Tibial artery (tissue), 4 donors: ENCODE measurements at regions not wholly inside any gene's neighbourhood (a gene's known extent, or its start where the extent isn't known, plus 50 kb on each side); places are given as distances from the start of the nearest gene placed in this dataset.
A peak's percentile ranks its signal among the peaks of the same experiment; 100 is the strongest.

Experiments
- DNase-seq, 2 donors: peaks; one replicate each; pipeline ENCODE4 v3.0.0-alpha.2; 2019
- H3K27ac ChIP-seq, 2 donors: fragments of 200-600 bp; sonication (generic) in 1 of 2; 1 replicate in 1 of 2; 2 replicates in 1 of 2; pipeline ENCODE4 v1.5.1; 2018 to 2019; ENCODE audit warnings: mild to moderate bottlenecking in 1 of 2
- H3K27me3 ChIP-seq, 2 donors: fragments of 200-600 bp; sonication (generic) in 1 of 2; one replicate each; pipeline versions ENCODE4 v1.5.1 to v1.6.0; 2016 to 2019
- H3K36me3 ChIP-seq, 3 donors: fragments of 200-600 bp; sonication (generic) in 2 of 3; one replicate each; pipeline ENCODE4 v1.5.1; 2016 to 2019; ENCODE audit warnings: mild to moderate bottlenecking in 2 of 3
- H3K4me1 ChIP-seq, 4 donors: fragments of 200-600 bp; sonication (generic) in 2 of 4; 1 replicate in 3 of 4; 2 replicates in 1 of 4; pipeline ENCODE4 v1.5.1; 2016 to 2019
- H3K4me3 ChIP-seq, 2 donors: fragments of 200-600 bp; sonication (generic) in 1 of 2; 1 replicate in 1 of 2; 2 replicates in 1 of 2; pipeline ENCODE4 v1.5.1; 2018 to 2019; ENCODE audit warnings: mild to moderate bottlenecking in 2 of 2
- H3K9me3 ChIP-seq, 3 donors: fragments of 200-600 bp; sonication (generic) in 1 of 3; one replicate each; pipeline ENCODE4 v1.5.1; 2016 to 2019
- intact Hi-C: fragments of 100-400 bp; cut with DNase I; formaldehyde crosslinking; loops from one replicate; pipeline ENCODE4 v1.15.0; 2023; ENCODE audit warnings: low total_unique reads
- TF ChIP-seq, protein P1 (sequence below), 2 experiments: fragments of 200-600 bp in 1 of 2; fragments of 450-650 bp in 1 of 2; IDR thresholded peaks; one replicate each; pipeline ENCODE4 v1.5.1; 2017 to 2019; ENCODE audit warnings: antibody characterized with exemption in 2 of 2, mild to moderate bottlenecking in 1 of 2, moderate library complexity in 1 of 2

DNA sequence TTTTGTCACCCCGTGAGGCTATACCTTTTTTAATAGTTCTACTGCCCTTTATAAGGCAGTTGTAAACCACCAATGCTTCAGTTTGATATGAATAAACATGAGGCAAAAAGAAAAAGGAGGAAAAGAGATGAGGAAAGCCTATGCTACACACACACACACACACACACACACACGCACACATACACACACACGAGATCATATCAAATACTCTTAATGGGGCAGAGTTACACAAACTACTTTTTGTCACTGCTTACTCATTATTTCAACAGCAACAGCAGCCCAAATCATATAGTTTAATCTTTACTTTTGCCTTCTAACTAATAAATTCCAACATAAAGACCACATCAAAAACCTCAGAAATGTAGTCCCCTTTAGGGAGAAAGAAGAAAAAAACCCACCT is 116.8 kb upstream of the PAM start:
- no peak overlapping the region for H3K4me3 ChIP-seq
- peak overlapping the region; percentile 26 to 53 for H3K27ac ChIP-seq
- intact Hi-C loops, result no loop called here
- no peaks in the 10 kb centered on the region for H3K9me3 ChIP-seq
- no peaks in the 10 kb centered on the region for H3K27me3 ChIP-seq
- DNase-seq, result no peak
- H3K4me1 ChIP-seq, result peaks cover 0 to 17% (median 2%) of the 10 kb centered on the region in 4 donors
- no peaks in the 10 kb centered on the region for H3K36me3 ChIP-seq
- TF ChIP-seq, protein P1, sequence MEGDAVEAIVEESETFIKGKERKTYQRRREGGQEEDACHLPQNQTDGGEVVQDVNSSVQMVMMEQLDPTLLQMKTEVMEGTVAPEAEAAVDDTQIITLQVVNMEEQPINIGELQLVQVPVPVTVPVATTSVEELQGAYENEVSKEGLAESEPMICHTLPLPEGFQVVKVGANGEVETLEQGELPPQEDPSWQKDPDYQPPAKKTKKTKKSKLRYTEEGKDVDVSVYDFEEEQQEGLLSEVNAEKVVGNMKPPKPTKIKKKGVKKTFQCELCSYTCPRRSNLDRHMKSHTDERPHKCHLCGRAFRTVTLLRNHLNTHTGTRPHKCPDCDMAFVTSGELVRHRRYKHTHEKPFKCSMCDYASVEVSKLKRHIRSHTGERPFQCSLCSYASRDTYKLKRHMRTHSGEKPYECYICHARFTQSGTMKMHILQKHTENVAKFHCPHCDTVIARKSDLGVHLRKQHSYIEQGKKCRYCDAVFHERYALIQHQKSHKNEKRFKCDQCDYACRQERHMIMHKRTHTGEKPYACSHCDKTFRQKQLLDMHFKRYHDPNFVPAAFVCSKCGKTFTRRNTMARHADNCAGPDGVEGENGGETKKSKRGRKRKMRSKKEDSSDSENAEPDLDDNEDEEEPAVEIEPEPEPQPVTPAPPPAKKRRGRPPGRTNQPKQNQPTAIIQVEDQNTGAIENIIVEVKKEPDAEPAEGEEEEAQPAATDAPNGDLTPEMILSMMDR (IDR thresholded peaks at IDR 0.05), result no peak

DNA sequence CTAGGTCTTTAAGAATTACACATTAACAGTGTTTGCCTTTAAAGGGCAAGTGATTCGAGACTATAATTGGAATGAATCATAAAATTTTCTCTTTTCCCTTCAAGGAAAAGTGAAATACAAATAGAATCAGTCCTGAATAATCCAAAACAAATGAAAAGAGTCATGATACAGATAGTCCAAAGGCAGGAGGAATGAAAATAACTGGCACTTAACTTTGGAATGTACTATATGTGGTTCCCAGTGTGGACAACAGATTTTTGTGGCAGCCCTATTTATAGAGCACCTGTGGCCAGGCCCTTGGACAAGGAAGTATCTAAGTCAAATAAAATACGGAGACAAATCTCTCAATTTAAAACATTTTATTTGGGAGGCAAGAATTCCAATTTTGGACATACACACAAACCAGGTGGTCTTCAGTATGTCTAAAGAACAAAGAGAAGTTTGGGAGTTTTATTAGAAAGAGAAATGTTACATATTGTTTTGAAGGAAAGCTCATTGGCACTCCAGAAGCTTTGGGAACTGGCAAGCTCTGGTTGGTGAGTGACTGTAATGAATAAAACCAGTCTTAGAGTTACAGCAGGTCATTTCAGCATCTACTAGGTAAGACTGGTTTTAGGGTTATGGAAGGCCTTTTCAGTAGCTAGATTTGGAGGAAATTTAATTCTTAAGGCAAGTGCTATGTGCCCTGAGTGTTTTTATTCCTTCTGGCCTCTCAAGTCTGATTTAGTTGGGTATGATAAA is 116.0 kb upstream of the PAM start:
- Histone ChIP-seq H3K27me3 (no peaks in the 10 kb centered on the region), H3K27ac (peak overlapping the region; percentile 26 to 53), H3K4me3 (no peak overlapping the region), H3K4me1 (peaks cover 0 to 17% (median 2%) of the 10 kb centered on the region in 4 donors), H3K9me3 (no peaks in the 10 kb centered on the region), H3K36me3 (no peaks in the 10 kb centered on the region)
- no peak for DNase-seq
- intact Hi-C loops, result no loop called here
- TF ChIP-seq, protein P1 (IDR thresholded peaks at IDR 0.05), result no peak

GRCh38 chr5:102649731-102650130 is 105.4 kb upstream of the PAM start:
- no peaks in the 10 kb centered on the region for H3K9me3 ChIP-seq
- no peak for DNase-seq
- no peak overlapping the region for H3K4me3 ChIP-seq
- intact Hi-C loops, result no loop called here
- TF ChIP-seq, protein P1 (IDR thresholded peaks at IDR 0.05), result no peak
- H3K27ac ChIP-seq, result no peak overlapping the region
- H3K4me1 ChIP-seq, result no peaks in the 10 kb centered on the region
- H3K27me3 ChIP-seq, result no peaks in the 10 kb centered on the region
- no peaks in the 10 kb centered on the region for H3K36me3 ChIP-seq

DNA sequence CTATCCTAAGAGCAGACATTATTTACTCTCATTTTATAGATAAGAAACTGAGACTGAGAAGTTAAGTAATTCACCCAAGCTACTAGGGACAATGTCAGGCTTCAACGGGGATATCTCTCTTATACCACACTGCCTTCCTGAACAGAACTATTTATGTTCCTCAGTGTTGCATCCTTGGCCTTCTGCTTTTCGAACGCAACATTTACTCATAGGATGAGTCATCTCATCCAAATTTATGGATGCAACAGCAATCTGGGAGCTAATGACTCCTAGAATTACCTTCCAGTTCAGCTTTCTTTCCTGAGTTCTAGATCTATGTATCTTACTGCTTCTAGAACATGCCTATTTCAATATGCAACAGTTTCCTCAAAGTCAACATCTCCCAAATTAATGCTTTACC is 103.6 kb upstream of the PAM start:
- Histone ChIP-seq H3K27ac (no peak overlapping the region), H3K27me3 (no peaks in the 10 kb centered on the region), H3K4me3 (no peak overlapping the region), H3K4me1 (no peaks in the 10 kb centered on the region), H3K36me3 (no peaks in the 10 kb centered on the region), H3K9me3 (no peaks in the 10 kb centered on the region)
- DNase-seq, result no peak
- intact Hi-C loops, result no loop called here
- TF ChIP-seq, protein P1 (IDR thresholded peaks at IDR 0.05), result no peak

DNA sequence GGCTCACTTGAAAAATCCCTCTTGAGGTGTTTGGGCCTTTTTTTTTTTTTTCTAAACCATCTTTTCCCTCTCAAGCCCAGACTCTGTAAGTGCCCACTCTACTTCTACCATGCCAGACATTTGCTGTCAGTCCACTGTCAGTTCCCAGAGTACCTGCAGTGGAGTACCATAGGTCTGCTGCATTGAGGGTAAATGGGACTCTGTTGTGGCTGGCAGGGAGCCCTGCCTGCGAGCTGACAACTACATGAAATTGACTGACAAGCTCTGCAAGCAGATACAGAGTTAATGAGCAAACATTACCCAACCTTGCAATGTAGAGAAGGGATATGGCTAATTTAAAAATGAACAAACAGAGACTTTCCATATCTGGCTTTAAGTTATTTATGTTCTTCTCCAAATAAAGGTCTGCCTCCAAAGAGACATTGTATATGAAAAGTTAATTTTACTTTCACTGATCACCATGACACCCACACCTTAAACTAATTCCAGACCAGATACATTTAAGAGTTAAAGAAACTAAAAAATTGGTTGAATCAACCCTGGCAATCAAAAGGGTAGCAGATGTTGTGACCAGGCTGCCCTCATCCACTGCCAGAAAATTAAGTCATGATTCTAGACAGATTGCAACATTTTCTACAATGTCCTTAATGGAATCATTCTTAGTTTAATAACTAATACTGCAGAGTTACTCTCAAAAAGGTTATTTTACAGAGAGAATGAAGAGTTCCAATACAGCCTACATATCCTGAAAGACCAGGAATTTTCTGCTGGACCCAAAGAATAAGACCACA is 100.4 kb upstream of the PAM start:
- intact Hi-C loops, result no loop called here
- Histone ChIP-seq H3K27ac (no peak overlapping the region), H3K36me3 (no peaks in the 10 kb centered on the region), H3K27me3 (no peaks in the 10 kb centered on the region), H3K4me3 (no peak overlapping the region), H3K4me1 (no peaks in the 10 kb centered on the region), H3K9me3 (no peaks in the 10 kb centered on the region)
- no peak for DNase-seq
- TF ChIP-seq, protein P1 (IDR thresholded peaks at IDR 0.05), result no peak
